ENCODE measurements at regions not wholly inside any gene's neighbourhood (a gene's known extent, or its start where the extent isn't known, plus 50 kb on each side); places are given as distances from the start of the nearest gene placed in this dataset.

DNA sequence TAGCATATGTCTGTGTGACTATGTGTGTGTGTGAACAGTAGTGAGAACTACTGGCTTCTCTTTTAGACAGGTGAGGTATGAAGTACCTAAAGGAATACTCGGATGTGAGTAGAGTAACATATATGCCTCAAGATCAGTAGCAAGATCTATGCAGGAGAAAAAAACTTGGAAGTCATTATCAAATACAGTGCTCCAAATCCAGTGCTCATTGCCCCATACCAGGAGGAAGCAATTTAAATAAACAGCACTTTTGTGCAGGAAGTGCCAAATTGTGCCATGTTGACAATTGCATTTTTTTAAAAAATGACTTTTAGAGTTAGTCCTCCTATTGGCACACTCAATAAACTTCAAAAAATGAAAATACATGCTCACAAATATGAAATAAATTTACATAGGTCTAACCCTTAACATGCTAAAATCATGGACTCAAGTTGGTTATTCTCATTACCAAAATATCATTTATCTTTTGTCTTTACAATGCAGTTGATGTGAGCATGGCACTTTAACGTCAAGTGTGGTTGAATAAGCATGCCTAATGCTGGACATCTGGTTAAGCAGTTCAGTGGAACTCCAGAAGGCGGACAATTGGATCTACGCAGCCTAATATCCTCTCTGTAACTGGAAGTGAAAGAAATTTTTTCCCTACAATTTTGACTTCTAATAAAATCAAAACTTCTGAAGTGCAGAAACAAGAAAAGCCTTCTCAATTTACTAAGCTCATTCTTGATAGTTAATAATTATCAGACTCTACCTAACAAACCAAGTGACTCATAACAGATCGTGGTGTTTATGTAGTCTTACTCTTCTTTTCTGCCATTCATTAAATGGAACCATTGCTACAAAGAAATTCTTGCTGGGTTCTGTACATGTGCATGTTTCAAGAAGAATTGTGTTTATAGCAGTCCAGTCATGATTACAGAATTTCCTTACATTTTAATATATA, 195.2 kb downstream of the MDFIC start:
- DNase-seq, result no peak

DNA sequence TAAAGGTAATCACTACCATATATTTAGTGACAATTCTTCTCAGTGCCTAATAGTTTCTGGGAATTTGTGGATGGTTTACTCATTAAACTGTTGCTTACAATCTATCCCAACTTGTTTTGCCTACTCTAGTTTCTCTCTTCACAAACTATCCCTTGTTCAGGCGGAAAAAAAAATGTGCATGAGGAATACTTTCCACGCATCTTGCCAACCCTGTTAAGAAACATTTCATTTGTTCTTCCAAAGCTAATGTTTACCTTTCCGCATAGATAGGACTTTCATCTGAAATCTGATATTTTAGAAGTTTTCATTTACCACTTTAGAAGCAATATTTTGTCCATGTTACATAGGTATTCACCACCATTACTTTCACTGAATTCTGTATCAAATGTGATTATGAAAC, 191.9 kb downstream of the MDFIC start:
- DNase-seq, result no peak

GRCh38 chr7:115113131-115113530, 191.2 kb downstream of the MDFIC start:
- DNase-seq, result no peak

DNA sequence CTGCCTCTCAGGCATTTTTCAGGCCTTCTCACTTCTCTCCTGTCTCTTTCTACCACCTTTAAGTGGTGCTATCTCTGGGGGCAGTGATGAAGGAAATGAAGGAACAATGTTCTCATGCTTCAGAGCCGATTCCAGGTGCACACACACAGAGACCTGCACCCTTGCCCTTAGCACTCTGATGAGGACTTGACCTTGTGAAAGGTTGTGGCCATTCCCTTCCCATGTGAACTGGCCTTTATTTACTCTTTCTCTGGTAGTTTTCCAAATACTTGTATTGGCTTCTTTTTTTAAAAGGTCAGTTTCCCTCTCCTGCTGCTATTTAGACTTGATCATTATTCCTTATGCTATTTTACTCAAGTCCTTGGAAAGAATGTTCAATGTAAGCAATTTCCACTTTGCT, 188.6 kb downstream of the MDFIC start:
- DNase-seq, result no peak

- DNase-seq, result no peak
These were observed 184.4 kb downstream of the MDFIC start for GRCh38 chr7:115106316-115106715.

GRCh38 chr7:115102738-115103137, 180.8 kb downstream of the MDFIC start:
- DNase-seq, result no peak

GRCh38 chr7:115101199-115101598, 179.3 kb downstream of the MDFIC start:
- no peak for DNase-seq

DNA sequence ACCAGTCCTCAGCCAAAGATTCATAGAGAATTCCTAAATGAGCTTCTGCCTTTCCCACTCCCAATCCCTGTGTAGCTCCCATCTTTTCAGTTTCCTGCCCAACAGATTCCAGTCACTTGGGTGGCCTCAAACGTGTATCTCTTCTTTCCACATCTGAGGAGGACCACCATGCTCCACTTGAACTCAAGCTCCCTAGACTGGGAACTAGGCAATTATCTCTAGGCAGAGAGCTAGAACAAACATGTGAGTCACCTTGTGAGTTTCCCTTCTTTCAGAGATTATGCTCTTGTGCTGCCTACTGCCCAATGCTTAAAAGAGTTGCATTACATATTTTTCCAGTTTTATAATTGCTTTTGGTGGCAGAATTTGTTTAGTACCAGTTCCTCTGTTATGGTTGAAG, 178.0 kb downstream of the MDFIC start:
- no peak for DNase-seq

DNA sequence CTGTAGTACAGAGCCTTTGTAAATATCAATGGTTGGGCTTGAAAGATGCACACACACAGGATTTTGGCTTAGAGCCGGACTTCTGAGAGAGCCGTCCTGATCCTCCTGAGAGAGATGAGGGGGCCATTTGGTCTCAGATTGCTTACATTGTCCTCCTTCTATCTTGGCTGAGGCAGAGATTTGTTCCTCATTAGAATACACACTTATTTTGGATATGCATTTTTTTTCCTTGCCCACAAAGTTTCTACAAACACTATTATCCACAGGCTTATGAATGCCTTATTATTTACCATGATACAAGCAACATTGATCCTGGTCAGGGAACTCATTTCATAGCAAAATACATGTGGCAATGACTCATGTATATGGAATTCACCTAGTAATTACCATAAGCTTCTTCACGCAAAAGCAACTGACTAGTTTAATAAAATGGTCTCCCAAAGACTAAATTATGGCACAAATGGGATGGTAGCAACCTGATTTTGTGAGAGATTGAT, 175.3 kb downstream of the MDFIC start:
- DNase-seq, result no peak

DNA sequence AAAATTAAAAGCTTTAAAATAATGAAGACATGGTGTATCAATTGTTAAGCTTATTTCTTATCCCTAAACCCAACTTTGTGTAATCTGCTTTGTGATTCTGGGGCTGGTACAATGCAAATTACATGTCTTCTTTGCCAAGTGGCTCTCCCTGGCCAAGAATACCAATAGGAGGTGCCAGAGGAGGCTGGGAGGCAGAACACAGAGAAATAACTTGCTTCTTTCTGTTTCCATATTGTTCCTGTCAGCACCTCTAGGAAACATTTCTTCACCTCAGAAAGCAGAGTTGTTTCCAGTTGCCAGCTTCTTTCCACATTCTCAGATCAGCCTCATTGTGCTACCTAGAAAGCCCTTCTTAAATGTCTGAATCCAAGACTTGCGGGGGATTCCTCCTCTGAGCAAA, 174.4 kb downstream of the MDFIC start:
- DNase-seq, result no peak

DNA sequence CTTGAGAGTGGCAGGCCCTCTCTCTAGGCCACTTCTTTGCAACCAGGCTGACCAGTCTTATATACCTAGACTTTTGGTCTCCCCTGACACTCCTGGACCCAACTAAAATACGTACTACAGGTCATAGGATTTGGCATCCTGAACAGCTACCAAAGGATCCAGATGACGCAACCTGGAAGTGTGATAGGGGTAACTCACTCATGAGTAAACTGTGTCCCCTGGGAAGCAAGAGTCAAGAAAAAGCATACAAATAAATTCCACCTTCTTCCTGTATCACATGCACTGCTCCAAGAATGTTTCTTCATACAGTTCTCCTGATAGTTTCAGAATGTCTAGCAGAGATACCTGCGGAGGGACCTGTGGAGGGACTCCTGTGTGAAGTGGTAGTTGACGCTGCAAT, 172.3 kb downstream of the MDFIC start:
- no peak for DNase-seq

- no peak for DNase-seq
These were observed 167.0 kb downstream of the MDFIC start for GRCh38 chr7:115088893-115089292.

DNA sequence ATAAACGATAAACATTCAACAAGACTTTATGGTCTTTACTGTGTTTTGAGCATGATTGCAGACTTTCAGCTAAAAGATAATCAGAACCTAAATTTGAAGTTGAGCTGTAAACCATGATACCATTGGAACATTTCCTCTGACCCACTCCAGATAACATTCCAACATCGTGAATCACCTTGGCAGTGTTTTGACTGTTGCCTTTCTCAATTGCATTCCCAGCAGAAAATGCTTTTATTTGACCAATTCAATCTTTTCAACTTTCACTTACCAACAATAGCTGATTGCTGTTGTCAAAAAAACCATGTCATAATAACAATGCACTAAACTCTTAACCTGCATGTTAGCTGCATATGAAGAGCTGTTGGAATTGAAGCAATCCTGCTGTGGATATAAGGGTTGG, 165.5 kb downstream of the MDFIC start:
- no peak for DNase-seq

GRCh38 chr7:115086146-115086841, 164.4 kb downstream of the MDFIC start:
- DNase-seq, result no peak

GRCh38 chr7:115085421-115085820, 163.5 kb downstream of the MDFIC start:
- DNase-seq, result no peak

DNA sequence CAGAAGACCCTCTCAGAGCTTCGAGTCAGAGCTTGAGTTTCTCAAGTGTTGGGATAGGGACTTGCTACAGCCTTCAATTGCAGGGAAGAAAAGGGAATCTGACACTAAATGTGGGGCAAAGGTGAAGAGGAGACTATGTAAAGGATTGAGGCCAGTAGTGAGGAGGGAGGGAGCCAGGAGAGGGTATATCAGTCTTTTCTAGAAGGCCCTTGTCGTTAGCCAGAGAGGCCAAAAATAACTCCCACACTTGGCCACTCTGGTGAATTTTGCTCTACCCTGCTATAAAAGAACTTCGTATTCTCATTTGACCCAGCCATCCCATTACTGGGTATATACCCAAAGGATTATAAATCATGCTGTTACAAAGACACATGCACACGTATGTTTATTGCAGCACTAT, 162.0 kb downstream of the MDFIC start:
- no peak for DNase-seq

DNA sequence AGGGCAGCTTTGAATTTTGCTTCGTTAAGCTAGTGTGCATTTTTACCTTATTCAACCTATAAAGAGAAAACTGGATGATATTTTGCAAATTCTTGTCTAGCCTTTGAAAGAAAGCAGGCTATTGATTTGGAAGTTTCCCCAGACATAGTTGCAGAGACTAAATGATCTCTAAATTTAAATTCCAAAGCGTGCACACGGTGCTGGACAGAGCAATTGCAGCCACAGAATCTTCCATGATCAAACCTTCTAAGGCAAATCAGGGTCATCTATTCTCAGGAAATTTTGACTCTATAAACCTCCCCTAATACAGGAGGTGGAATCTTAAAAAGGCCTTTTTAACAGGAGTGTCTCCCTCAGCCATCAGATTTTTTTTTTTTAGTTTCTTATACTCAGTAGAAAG, 159.9 kb downstream of the MDFIC start:
- DNase-seq, result no peak

DNA sequence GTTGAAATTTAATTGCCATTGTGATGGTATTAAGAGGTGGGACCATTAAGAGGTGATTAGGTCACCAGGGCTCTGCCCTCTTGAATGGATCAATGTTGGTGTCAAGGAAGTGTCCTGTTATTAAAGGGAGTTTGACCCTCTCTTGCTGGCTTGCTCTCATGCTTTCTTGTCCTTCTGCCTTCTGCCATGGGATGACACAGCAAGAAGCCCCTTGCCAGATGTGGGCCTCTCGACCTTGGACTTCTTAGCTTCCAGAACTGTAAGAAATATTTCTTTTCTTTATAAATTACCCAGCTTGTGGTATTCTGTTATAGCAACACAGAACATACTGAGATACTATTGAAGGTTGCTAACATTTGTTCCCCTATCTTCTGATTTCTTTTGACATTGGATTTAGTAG, 157.0 kb downstream of the MDFIC start:
- no peak for DNase-seq

DNA sequence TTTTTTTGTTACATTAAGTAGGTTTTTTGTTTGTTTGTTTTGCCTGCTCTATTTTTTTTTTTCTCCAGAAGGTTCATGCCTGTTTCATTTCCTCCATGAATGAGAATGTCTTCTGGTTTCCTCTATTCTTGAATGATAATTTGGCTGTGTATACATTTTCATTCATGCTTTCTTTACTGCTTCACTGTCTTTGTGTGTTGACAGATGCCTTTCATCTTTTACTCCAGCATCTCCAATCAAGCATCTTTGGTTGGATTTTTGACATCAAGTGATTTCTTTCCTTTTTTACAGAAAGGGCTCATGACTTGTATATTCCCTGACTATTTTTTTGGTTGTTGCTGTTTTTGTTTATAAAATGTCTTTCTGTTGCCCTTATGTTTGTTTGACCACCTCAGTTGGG, 156.5 kb downstream of the MDFIC start:
- no peak for DNase-seq

- DNase-seq, result no peak
These were observed 148.4 kb downstream of the MDFIC start for GRCh38 chr7:115070311-115070710.
